Skeletal muscle cell (primary cell): ENCODE measurements at regions not wholly inside any gene's neighbourhood (a gene's known extent, or its start where the extent isn't known, plus 50 kb on each side); places are given as distances from the start of the nearest gene placed in this dataset.

Experiments
- DNase-seq: peaks from one replicate; pipeline ENCODE4 v3.0.0-alpha.2; 2010; ENCODE audit warnings: low read depth
- H3K4me3 ChIP-seq: 2 replicates; pipeline ENCODE4 v1.5.1; 2011; ENCODE audit warnings: low read depth, mild to moderate bottlenecking, control low read depth, low read length, moderate library complexity

DNA sequence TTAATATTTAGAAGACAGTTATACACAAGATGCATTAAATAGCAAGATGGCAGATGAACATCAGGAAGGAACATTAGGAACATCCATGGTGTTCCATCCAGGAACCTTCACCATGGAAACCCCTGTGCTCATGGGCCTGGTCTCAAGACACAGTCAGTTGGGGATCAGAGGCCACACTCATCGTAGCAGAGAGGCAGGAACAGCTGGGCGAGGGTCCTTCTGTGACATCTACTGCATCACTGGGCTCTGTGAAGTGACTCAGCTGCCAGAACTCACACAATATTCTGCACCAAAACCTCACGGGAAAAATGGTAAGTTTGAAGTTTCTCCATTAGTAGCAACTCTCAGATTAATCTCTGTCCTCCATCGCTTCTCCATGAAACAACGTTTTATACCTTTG is 356.6 kb downstream of the PREX1 start:
- no peak overlapping the region for H3K4me3 ChIP-seq
- DNase-seq = no peak

DNA sequence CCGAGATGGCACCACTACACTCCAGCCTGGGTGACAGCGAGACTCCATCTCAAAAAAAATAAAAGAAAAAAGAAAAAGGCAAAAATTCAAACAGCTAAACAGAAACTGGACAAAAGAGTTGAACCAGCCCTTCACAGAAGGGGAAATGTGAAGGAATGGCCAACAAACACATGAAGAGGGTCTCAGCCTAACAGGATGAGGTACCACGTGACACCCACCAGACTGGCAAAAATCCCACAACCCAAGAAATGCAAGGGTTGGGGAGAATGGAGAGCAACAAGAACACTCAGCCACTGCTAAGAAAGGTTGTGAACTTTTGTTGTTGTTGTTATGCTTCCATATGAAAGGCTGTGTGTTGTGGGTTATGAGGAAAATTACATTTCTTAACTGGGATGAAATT is 357.7 kb downstream of the PREX1 start:
- no peak overlapping the region for H3K4me3 ChIP-seq
- DNase-seq = no peak

DNA sequence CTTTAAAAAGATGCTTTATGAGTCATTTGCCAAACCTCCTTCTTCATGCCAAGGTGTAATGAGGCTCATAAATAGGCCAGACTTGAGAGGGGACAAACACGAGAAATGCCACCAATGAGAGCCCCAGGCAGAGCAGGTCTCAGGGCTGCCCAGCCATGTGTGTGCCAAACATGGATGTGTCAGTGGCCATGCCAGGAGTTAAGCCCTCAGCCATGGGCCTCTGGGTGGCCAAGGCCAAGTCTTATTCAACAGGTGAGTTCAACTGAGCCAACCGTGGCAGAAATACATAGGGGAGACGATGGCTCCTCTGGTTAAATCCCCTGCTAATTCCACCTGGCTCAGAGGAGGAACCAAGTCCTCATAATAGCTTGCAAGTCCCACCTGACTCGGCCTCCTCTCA is 358.8 kb downstream of the PREX1 start:
- no peak for DNase-seq
- no peak overlapping the region for H3K4me3 ChIP-seq

DNA sequence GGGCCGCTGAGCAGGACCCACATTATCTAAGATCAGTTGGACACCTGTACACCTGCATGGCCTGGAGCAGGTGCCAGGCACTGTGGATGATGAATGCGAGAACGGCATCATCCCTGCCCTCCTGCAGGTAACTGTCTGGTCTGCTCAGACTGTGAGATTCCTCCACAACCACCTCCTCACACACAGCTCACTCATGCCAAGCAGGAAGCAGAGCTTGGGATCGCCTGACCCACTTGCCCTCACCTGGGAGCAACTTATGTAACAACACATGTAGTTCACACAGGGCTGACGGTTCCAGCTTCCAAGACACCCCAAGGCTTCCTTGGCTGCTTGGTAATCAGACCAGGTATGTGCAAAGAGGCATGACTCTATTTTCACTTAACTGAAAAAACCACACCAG is 359.2 kb downstream of the PREX1 start:
- DNase-seq = no peak
- no peak overlapping the region for H3K4me3 ChIP-seq

DNA sequence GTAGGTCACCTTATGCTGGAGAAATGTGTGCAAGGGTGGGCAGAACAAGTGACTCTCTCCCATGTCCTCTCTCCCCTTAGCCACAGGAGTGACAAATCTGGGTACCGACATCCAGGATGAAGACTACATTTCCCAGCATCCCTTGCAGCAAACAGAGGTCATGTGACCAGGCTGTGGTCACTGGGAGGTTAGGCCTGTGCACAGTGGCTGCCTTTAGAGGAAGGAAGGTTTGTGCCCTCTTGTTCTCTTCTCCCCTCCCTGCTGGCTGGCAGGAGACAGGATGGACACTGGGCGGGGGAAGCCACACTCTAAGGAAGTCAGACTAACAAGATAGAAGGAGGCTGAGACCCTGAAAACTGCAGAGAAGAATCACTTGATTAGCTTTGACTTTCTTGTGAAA is 360.2 kb downstream of the PREX1 start:
- no peak for DNase-seq
- H3K4me3 ChIP-seq = no peak overlapping the region

DNA sequence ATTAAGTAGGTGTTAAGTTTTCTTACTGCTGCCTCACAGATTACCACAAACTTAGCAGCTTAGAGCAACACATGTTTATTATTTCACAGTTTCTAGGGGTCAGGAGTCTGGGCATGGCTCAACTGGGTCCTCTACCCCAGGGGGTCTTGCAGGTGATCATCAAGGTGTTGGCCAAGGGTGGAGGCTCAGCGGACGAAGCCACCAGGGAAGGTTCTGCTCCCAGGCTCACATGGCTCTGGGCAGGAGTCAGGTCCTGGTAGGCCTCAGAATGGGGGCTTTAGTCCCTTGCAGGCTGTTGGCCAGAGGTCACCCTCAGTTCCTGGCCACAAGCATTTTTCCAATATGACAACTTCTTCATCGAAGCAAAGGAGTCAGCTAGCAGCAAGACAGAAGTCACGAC is 362.5 kb downstream of the PREX1 start:
- no peak for DNase-seq
- H3K4me3 ChIP-seq = no peak overlapping the region

DNA sequence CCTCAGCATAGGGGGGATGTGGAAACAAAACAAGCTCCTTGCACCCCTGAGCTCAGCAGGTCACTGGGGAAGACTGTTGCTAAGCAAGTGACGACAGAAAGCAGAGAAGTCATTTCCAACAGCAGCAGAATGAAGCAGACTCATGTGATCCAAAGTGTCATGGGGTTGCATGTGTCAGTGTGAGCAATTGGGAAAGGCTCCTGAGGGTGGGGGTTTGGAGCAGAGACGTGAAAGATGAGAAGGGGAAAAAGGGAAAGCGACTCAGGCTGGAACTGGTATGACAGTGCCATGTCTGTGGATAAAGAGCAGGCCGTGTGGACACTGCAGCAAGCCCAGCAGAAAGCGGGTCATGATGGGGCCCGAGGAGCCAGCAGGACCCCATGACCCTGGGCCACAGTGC is 363.9 kb downstream of the PREX1 start:
- no peak overlapping the region for H3K4me3 ChIP-seq
- DNase-seq = peak; percentile 39

DNA sequence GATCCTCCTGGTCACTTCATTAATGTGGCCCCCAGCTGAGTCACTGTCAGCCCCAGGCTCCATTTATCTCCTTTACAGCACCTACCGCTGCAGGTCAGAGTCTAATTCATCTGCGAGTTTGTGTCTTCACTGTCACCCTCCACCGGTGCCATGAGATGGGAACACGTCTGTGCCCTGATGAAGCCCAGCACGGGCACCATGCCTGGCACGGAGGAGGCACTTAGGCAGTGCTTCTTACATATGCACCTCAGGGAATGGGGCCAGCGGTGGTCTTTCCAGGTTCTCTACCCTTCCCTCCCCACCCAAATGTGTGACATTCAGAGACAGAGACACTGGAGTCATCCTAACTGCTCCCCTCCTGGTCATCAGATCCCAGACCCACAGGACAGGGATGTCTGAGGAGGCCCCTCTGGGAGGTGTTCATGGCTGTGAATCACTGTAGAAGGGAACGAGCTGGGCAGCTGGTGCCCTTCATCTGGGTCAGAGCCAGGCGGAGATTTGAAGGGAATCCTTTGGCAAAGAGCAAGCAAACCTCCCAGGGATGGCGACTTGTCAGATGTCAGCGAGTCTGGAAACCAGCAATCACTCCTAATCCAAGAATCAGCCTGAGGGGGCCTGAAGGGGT is 364.6 kb downstream of the PREX1 start:
- H3K4me3 ChIP-seq = no peak overlapping the region
- no peak for DNase-seq

DNA sequence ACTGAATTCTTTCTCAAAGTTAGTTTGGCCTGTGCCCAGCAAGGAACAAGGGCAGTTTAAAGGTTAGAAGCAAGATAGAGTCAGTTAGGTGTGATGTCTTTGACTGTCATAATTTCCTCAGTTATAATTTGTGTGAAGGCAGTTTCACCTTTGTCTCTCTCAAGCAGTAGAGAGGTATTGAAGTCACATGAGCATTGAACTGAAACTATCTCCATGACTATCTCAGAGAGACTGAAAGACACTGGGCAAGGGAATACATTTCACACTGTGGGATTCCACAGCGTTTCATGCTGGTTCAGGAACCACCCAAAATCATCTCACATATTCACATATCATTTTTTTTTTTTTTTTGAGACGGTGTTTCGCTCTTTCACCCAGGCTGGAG is 366.1 kb downstream of the PREX1 start:
- no peak for DNase-seq
- H3K4me3 ChIP-seq = no peak overlapping the region

DNA sequence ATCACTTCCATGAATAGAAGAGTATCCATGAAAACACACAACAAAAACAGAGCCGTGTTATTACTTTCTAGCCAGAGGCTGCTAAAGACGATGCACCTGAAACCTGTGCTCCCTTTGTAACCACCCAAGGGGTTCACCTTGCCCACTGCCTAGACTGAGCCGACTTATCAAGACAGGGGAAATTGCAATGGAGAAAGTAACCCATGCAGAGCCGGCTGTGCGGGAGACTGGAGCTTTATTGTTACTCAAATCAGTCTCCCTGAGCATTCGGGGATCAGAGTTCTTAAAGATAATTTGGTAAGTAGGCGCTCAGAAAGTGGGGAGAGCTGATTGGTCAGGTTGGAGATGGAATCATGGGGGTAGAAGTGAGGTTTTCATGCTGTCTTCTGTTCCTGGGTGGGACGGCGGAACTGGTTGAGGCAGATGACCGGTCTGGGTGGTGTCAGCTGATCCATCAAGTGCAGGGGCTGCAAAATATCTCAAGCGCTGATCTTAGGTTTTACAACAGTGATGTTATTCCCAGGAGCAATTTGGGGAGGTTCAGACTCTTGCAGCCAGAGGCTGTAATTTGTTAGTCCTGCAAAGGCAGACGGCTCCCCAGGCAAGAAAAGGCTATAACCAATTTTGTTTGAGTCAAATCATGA is 366.6 kb downstream of the PREX1 start:
- no peak for DNase-seq
- H3K4me3 ChIP-seq = no peak overlapping the region

DNA sequence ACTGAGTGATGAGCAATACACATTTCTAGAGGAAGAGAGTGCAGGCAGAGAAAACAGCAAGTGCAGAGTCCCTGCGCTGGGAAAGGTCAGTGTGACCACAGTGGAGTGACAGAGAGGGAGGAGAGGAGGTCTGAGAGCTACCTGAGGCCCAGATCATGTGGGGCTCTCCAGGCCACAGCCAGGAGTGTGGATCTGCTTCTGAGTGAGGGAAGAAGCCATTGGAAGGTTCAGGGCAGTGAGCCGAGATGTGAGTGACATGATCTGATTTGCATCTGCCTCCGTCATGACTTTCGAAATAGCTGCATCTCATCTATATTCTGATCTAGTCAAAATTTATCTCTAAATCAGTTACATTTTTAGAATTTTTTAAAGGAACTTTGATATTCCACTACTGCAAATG is 367.1 kb downstream of the PREX1 start:
- no peak overlapping the region for H3K4me3 ChIP-seq
- DNase-seq = no peak

DNA sequence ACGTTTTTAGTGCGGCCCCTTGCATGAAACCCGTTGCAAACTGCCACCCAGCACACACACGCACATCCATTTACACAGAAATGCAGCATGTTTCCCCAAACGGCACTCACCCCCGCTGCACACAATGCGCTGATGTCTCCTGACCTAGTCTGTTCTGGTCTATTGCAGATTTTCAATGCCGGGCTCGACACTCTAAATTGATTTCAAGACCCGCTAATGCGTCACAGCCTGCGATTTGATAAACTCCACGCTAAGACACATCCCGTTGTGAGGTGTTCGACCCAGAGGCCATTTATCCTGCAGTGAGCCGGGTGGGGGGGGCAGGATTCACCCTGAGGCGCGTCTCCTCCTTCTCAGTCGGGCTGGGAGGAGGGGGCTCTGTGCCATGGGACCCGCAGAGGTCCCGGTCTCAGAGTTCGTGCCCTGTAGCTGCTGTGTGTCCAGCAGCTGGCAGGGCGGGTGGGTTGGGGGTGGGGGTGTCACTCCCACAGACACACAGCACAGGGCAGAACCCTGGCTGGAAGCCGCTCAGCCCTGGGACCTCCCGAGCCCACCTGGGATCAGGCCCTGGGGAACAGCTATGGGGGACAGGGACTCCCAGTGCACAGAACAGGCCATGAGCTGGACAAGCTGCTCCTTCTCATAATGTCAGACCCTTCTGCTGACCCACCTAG is 367.9 kb downstream of the PREX1 start:
- no peak overlapping the region for H3K4me3 ChIP-seq
- no peak for DNase-seq

DNA sequence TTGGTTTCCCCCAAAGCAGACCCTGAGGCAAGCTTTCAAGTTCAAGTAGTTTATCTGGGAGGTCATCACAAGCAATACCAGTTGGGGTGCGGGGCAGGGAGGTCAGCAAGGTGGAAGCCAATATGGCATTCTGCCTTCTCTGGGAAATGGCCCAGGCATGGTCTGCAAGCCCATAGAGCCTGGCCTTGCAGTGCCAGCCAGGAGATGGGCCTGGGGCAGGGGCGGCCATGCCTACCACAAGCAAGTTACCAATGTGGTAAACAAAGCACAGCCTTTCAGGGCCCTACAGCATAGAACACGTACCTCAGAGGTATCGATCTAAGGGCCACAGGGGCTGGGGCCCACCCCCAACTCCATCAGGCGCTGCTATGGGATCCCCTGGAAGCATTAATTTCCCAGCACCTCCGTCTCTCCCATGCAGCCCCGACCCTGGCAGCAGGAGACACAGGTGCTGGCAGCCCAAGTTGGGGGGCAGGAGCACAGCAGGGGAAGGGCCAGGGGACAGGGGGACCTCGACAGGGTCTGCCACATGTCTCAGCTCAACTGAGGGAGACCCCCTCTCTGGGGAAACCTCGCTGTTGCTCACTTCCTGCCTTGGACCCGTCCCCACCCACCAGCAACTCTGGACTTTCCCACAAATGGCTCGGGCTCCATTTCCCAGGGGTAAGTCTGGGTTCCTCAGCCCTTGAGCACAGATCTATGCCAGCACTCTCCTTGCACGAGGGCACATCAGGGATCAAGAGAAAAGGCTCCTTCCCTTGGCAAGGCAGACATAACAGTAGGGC is 369.0 kb downstream of the PREX1 start:
- DNase-seq = no peak
- H3K4me3 ChIP-seq = no peak overlapping the region

DNA sequence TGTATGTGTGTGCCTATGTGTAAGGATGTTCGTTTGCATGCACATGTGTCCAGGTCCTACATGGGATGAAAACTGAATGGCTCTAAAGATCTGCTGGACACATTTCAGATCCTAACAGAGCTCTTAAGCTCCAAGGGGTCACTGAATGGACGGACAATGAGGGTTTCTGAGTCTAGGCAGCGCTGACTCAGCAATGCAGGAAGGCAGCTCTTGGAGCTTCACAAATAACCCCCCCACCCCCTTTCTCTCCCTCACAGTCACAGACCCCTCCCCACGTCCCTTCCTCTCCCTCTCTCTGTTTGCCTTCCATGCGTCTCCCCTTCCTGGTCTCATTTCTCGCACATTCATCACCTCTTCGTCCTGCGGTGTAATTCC is 369.8 kb downstream of the PREX1 start:
- H3K4me3 ChIP-seq = no peak overlapping the region
- no peak for DNase-seq

DNA sequence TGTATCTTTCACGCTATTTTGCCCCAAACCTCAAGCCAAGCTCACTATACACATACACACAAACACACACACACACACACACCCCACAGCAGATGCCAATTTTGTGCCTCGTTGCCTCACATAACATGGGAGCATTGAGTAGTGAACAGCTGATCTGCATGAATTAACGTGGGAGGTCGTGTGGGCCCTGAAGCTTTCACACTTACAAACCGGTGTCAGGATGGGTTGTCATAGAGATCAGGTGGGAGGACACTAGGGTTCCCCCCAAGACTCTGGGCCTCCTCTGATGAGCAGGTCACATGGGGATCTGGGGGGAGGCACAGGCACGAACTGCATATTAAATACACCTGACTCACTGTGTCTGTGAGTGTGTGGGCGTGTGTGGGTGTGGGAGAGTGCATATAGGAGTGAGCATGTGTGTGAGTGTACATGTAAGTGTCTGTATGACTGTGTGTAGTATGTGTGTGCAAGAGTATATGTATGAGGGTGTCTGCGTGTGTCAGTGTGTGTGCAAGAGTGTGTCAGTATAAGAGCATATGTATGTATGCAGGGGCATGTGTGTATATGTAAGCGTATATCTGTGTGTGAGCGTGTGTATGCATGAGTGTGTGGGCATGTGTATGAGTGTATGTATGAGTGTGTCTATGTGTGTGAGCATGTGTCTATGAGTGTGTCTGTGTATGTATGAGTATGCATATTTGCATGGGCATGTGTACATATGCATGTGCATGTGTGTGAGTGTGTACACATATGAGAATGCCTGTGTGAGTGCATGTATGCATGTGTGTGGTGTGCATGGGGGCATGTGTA is 370.4 kb downstream of the PREX1 start:
- H3K4me3 ChIP-seq = no peak overlapping the region
- DNase-seq = no peak

DNA sequence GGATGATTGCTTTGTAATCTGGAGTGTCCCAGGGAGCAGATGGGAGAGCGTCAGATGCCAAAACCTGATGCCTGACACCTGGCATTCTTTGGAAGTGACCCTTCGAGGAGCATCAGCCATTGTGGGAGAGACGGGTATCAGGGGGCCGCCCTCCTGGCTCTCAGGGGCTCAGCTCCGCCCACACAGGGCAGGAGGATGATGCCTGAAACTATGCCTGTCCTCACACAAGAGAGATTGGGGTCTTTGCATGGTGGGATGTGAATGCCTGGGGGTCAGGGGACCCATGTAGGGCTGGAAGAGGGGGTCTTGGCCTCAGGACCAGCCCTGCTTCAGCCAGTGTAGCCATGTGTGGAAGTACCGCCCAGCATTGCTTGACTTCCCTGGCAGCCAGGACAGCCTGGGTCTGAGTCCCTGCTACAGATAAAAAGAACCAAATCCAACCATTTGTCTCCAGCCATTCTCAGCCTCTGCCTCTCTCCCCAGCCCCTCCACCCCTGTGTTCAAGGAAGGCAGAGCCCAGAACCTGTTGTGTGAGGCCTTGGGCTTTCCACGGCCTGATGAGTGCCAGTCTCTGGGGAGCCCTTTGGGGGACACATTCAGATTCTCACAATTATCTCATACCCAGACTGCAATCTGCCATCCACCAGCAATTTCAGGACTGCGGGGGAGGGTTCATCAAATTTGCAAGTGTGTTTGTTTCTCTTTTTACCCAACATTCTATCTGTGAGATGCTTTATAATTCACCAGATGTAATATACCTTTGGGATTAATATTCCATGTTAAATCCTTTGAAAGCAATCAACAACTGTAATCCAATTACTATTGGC is 371.2 kb downstream of the PREX1 start:
- no peak overlapping the region for H3K4me3 ChIP-seq
- no peak for DNase-seq

DNA sequence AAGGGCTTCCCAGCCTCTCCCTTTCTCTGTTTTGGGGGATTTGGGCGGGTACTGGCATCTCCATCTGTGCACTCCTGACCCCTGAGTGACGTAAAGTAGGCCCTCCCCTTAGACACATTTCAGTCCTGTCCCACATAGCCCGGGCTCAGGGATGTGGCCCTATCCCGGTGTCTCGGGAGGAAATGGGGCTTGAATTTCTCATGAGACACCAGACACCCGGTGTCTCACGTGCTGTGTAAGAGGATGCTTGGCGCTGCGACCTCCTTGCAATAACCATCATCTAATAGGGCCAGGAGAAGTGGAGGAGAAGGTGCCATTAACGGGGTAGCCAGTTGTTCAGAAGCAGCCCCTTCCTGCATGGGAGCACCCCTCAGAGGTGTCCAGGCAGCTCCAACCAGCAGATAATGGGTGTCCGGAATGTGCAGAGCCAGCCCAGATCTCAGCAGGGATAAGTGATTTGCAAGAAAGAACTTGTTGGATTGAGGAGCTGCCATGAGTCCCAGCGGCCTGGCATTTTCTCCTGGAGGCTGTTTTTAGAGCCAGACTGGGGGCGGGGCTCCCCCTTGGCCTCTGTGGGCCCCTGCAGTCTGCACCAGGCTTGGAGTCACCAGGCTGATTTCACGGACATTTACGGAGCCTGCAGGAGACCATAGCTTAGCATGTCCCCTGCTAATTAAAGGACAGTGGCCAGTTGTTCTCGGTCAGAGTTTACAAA is 372.0 kb downstream of the PREX1 start:
- H3K4me3 ChIP-seq = no peak overlapping the region
- no peak for DNase-seq
